CD4-positive, alpha-beta T cell (primary cell): ENCODE measurements at regions not wholly inside any gene's neighbourhood (a gene's known extent, or its start where the extent isn't known, plus 50 kb on each side); places are given as distances from the start of the nearest gene placed in this dataset.

Experiments used
- ATAC-seq: fragments of 200-7000 bp; cut with Tn5 transposase; one replicate; pipeline ENCODE4 v1.10.0; 2022; ENCODE audit warnings: mild to moderate bottlenecking; ENCODE audit not compliant: poor library complexity
- CTCF ChIA-PET: fragments of 350-600 bp; sonication (Branson Sonifier 250); formaldehyde crosslinking; loops from one replicate; lab custom pipeline; 2021; ENCODE audit warnings: antibody characterized with exemption, inconsistent platforms; lab: Charles Lee
- POLR2A ChIA-PET: fragments of 350-600 bp; sonication (Branson Sonifier 250); formaldehyde crosslinking; loops from one replicate; lab custom pipeline; 2021; ENCODE audit warnings: antibody characterized with exemption, inconsistent platforms; lab: Charles Lee
- DNase-seq, 14 experiments: peaks; one replicate each; pipeline ENCODE4 v3.0.0-alpha.2; 2013 to 2020; ENCODE audit warnings: mixed read lengths in 2 of 14
- H3K27ac ChIP-seq, 2 donors: one replicate each; pipeline versions ENCODE4 v1.5.1 to v1.7.0; 2013; ENCODE audit warnings: low read length in 2 of 2, low read depth in 1 of 2, mild to moderate bottlenecking in 1 of 2
- H3K27me3 ChIP-seq, 2 experiments: 1 replicate in 1 of 2; 2 replicates in 1 of 2; pipeline versions ENCODE4 v1.6.1 to v1.7.0; 2013; ENCODE audit warnings: low read length in 2 of 2, control low read depth in 1 of 2, mild to moderate bottlenecking in 1 of 2, moderate library complexity in 1 of 2; ENCODE audit not compliant: insufficient read depth in 2 of 2, control insufficient read depth in 1 of 2
- H3K36me3 ChIP-seq: one replicate; pipeline ENCODE4 v1.6.1; 2013; ENCODE audit warnings: low read length, control low read depth; ENCODE audit not compliant: insufficient read depth
- H3K4me1 ChIP-seq: one replicate; pipeline ENCODE4 v1.6.1; 2013; ENCODE audit warnings: low read length, control low read depth; ENCODE audit not compliant: insufficient read depth
- H3K4me3 ChIP-seq: one replicate; pipeline ENCODE4 v1.5.1; 2013; ENCODE audit warnings: mild to moderate bottlenecking, low read length, moderate library complexity
- H3K9me3 ChIP-seq, 2 experiments: 1 replicate in 1 of 2; 2 replicates in 1 of 2; pipeline versions ENCODE4 v1.6.1 to v1.7.0; 2013; ENCODE audit warnings: low read length in 2 of 2, mild to moderate bottlenecking in 2 of 2, control low read depth in 1 of 2, moderate library complexity in 1 of 2; ENCODE audit not compliant: control insufficient read depth in 1 of 2, insufficient read depth in 1 of 2
- H3K27ac Mint-ChIP-seq: one replicate; pipeline ENCODE4 v1.8.0; 2020; ENCODE audit warnings: mixed read lengths
- H3K27me3 Mint-ChIP-seq: one replicate; pipeline ENCODE4 v1.8.0; 2021; ENCODE audit warnings: mixed read lengths
- H3K36me3 Mint-ChIP-seq: one replicate; pipeline ENCODE4 v1.8.0; 2021; ENCODE audit warnings: low read depth, mixed read lengths
- H3K4me1 Mint-ChIP-seq: one replicate; pipeline ENCODE4 v1.8.0; 2021; ENCODE audit warnings: low read depth, mixed read lengths
- H3K4me3 Mint-ChIP-seq: one replicate; pipeline ENCODE4 v1.8.0; 2020; ENCODE audit warnings: mild to moderate bottlenecking, mixed read lengths
- H3K9me3 Mint-ChIP-seq: one replicate; pipeline ENCODE4 v1.8.0; 2020; ENCODE audit warnings: mixed read lengths
- CTCF ChIP-seq: fragments of 200-600 bp; IDR thresholded peaks from one replicate; pipeline ENCODE4 v1.8.0; 2022; ENCODE audit warnings: antibody characterized with exemption, mild to moderate bottlenecking
- intact Hi-C, 2 experiments: fragments of 100-400 bp; cut with DNase I in 1 of 2; cut with micrococcal nuclease in 1 of 2; formaldehyde crosslinking; loops; one replicate each; pipeline versions ENCODE4 v1.15.1 to v1.9.0; 2023 to 2025; cut with DNase I, micrococcal nuclease

GRCh38 chr7:33694006-33694405 lies 211.3 kb upstream of the BMPER start:
- Mint-ChIP-seq H3K9me3 (peaks cover 13% of the 10 kb centered on the region), H3K27me3 (no peaks in the 10 kb centered on the region), H3K4me3 (no peak overlapping the region), H3K36me3 (peaks cover 30% of the 10 kb centered on the region), H3K4me1 (no peaks in the 10 kb centered on the region), H3K27ac (no peak overlapping the region)
- ChIA-PET POLR2A (no interaction called here), CTCF (no interaction called here)
- ATAC-seq, result no peak
- no peaks in the 10 kb centered on the region for H3K4me1 ChIP-seq
- no peaks in the 10 kb centered on the region for H3K27me3 ChIP-seq
- no peak for DNase-seq
- no peak overlapping the region for H3K27ac ChIP-seq
- H3K4me3 ChIP-seq, result no peak overlapping the region
- H3K9me3 ChIP-seq, result no peaks in the 10 kb centered on the region
- intact Hi-C loops, result no loop called here
- no peak for TF ChIP-seq CTCF
- no peaks in the 10 kb centered on the region for H3K36me3 ChIP-seq

DNA sequence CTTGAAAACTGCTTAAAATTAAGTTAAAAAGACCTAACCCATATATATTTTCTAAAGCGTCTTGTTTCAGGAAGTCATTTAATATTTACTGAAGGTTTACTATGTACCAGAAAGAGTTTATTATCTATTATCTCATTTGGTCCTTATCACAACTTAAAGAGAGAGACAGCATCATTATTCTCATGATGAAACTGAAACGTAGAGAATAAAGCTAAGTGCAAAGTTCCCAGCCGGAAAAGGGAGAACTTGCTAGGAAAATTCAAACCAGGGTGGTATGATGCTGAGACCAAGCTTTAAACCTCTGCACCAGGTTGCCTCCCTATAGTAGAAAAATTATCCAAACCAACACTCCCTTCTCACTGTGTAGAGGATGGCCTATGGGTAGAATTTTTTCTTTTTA lies 207.7 kb upstream of the BMPER start:
- intact Hi-C loops, result no loop called here
- no peaks in the 10 kb centered on the region for H3K36me3 ChIP-seq
- H3K4me3 Mint-ChIP-seq, result no peak overlapping the region
- H3K36me3 Mint-ChIP-seq, result peaks cover 39% of the 10 kb centered on the region
- no peaks in the 10 kb centered on the region for H3K4me1 Mint-ChIP-seq
- peaks cover 4 to 13% of the 10 kb centered on the region in 2 experiments for H3K9me3 ChIP-seq
- H3K4me1 ChIP-seq, result no peaks in the 10 kb centered on the region
- H3K4me3 ChIP-seq, result no peak overlapping the region
- no peak overlapping the region for H3K27ac ChIP-seq
- H3K27ac Mint-ChIP-seq, result no peak overlapping the region
- H3K9me3 Mint-ChIP-seq, result peaks cover 23% of the 10 kb centered on the region
- DNase-seq (no peak), ATAC-seq (no peak)
- no peaks in the 10 kb centered on the region for H3K27me3 ChIP-seq
- ChIA-PET POLR2A (no interaction called here), CTCF (no interaction called here)
- no peaks in the 10 kb centered on the region for H3K27me3 Mint-ChIP-seq
- TF ChIP-seq CTCF, result no peak

DNA sequence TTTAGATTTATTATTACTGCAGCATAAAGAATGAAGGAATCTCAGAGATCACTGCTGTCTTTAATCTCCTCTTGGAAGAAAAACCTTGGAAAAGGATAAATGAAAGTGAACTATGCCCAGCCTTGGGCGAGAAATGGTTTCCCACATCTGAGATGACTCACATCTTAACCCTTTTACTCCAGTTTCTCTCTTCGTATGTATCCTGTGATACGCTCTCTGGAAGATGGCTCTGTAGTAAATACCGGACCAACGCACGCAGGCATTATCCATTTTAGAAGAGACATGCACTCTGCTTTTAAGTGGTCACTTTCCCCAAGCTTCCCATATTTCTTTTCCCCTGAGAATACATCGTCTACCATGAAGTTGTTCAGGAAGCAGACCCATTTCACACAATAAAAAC lies 207.3 kb upstream of the BMPER start:
- peaks cover 42% of the 10 kb centered on the region for H3K36me3 Mint-ChIP-seq
- no peak for TF ChIP-seq CTCF
- no peaks in the 10 kb centered on the region for H3K27me3 Mint-ChIP-seq
- no peak overlapping the region for H3K4me3 Mint-ChIP-seq
- no peaks in the 10 kb centered on the region for H3K4me1 Mint-ChIP-seq
- intact Hi-C loops, result no loop called here
- Histone ChIP-seq H3K27ac (no peak overlapping the region), H3K27me3 (no peaks in the 10 kb centered on the region), H3K4me3 (no peak overlapping the region), H3K4me1 (no peaks in the 10 kb centered on the region), H3K9me3 (peaks cover 6 to 13% of the 10 kb centered on the region in 2 experiments), H3K36me3 (no peaks in the 10 kb centered on the region)
- DNase-seq (no peak), ATAC-seq (no peak)
- peaks cover 23% of the 10 kb centered on the region for H3K9me3 Mint-ChIP-seq
- H3K27ac Mint-ChIP-seq, result no peak overlapping the region
- POLR2A ChIA-PET, result no interaction called here
- CTCF ChIA-PET, result no interaction called here
